Lower lobe of right lung (tissue), 2 donors: ENCODE measurements at regions not wholly inside any gene's neighbourhood (a gene's known extent, or its start where the extent isn't known, plus 50 kb on each side); places are given as distances from the start of the nearest gene placed in this dataset.

Experiments
- ATAC-seq, 2 donors: fragments of 200-7000 bp; cut with Tn5 transposase; one replicate each; pipeline ENCODE4 v1.9.1; 2020 to 2022; ENCODE audit warnings: mild to moderate bottlenecking in 2 of 2, moderate library complexity in 2 of 2
- DNase-seq: peaks from one replicate; pipeline ENCODE4 v3.0.0-alpha.2; 2020
- H3K27ac ChIP-seq: fragments of 200-600 bp; one replicate; pipeline ENCODE4 v1.8.0; 2022
- H3K27me3 ChIP-seq: fragments of 200-600 bp; one replicate; pipeline ENCODE4 v1.8.0; 2022; ENCODE audit warnings: low read depth
- H3K36me3 ChIP-seq: fragments of 200-600 bp; one replicate; pipeline ENCODE4 v1.8.0; 2022; ENCODE audit warnings: mild to moderate bottlenecking
- H3K4me1 ChIP-seq: fragments of 200-600 bp; one replicate; pipeline ENCODE4 v1.8.0; 2022
- H3K4me3 ChIP-seq: fragments of 200-600 bp; one replicate; pipeline ENCODE4 v1.8.0; 2022; ENCODE audit warnings: mild to moderate bottlenecking
- H3K9me3 ChIP-seq: fragments of 200-600 bp; one replicate; pipeline ENCODE4 v1.8.0; 2022
- intact Hi-C: fragments of 100-400 bp; cut with DNase I; formaldehyde crosslinking; loops from one replicate; pipeline ENCODE4 v1.11.0; 2022
- TF ChIP-seq, protein P1 (sequence below): fragments of 200-600 bp; IDR thresholded peaks from one replicate; pipeline ENCODE4 v1.8.0; 2022; ENCODE audit warnings: antibody characterized with exemption, mild to moderate bottlenecking
- donor health status: DM: no; HTN: yes; CAD: no; lungs with severe emphysema.

GRCh38 chr12:85367936-85368335 lies 87.9 kb downstream of the ALX1 start:
- H3K36me3 ChIP-seq: no peaks in the 10 kb centered on the region
- no peaks in the 10 kb centered on the region for H3K27me3 ChIP-seq
- H3K4me3 ChIP-seq: no peak overlapping the region
- TF ChIP-seq, protein P1, sequence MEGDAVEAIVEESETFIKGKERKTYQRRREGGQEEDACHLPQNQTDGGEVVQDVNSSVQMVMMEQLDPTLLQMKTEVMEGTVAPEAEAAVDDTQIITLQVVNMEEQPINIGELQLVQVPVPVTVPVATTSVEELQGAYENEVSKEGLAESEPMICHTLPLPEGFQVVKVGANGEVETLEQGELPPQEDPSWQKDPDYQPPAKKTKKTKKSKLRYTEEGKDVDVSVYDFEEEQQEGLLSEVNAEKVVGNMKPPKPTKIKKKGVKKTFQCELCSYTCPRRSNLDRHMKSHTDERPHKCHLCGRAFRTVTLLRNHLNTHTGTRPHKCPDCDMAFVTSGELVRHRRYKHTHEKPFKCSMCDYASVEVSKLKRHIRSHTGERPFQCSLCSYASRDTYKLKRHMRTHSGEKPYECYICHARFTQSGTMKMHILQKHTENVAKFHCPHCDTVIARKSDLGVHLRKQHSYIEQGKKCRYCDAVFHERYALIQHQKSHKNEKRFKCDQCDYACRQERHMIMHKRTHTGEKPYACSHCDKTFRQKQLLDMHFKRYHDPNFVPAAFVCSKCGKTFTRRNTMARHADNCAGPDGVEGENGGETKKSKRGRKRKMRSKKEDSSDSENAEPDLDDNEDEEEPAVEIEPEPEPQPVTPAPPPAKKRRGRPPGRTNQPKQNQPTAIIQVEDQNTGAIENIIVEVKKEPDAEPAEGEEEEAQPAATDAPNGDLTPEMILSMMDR: no peak
- no peak overlapping the region for H3K27ac ChIP-seq
- intact Hi-C loops: no loop called here
- H3K9me3 ChIP-seq: no peaks in the 10 kb centered on the region
- H3K4me1 ChIP-seq: no peaks in the 10 kb centered on the region
- DNase-seq (no peak), ATAC-seq (no peak)

GRCh38 chr12:85369365-85370154 lies 89.5 kb downstream of the ALX1 start:
- H3K4me3 ChIP-seq: no peak overlapping the region
- no peak for ATAC-seq
- no peaks in the 10 kb centered on the region for H3K4me1 ChIP-seq
- intact Hi-C loops: no loop called here
- H3K27me3 ChIP-seq: no peaks in the 10 kb centered on the region
- DNase-seq: no peak
- H3K36me3 ChIP-seq: no peaks in the 10 kb centered on the region
- H3K27ac ChIP-seq: no peak overlapping the region
- TF ChIP-seq, protein P1: no peak
- H3K9me3 ChIP-seq: no peaks in the 10 kb centered on the region

- TF ChIP-seq, protein P1: no peak
- Histone ChIP-seq H3K9me3 (no peaks in the 10 kb centered on the region), H3K4me1 (no peaks in the 10 kb centered on the region), H3K4me3 (no peak overlapping the region), H3K27me3 (no peaks in the 10 kb centered on the region), H3K36me3 (no peaks in the 10 kb centered on the region), H3K27ac (no peak overlapping the region)
- intact Hi-C loops: no loop called here
- ATAC-seq (no peak), DNase-seq (no peak)
Observed at GRCh38 chr12:85373045-85373444, 93.0 kb downstream of the ALX1 start.

DNA sequence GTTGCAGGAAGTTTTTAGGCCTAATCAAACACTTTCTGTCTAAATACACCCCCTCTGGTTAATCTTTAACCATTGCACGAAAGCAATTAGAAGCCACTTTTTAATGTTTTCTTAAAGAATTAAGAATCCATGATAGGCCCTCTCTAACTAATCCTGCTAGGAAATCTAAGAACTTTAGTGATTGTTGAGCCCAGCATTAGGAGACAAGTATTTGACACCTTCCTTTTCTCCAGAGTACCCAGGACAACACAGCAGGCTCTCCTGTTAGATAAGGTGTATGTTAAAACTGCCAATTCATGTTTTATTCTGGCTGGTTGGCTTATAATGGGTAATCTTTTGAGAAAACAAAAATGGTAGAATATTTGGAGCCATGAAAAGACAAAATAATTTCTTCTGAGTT lies 95.0 kb downstream of the ALX1 start:
- Histone ChIP-seq H3K27me3 (no peaks in the 10 kb centered on the region), H3K4me3 (no peak overlapping the region), H3K4me1 (no peaks in the 10 kb centered on the region), H3K36me3 (no peaks in the 10 kb centered on the region), H3K9me3 (no peaks in the 10 kb centered on the region), H3K27ac (no peak overlapping the region)
- TF ChIP-seq, protein P1: no peak
- no peak for DNase-seq
- no peak for ATAC-seq
- intact Hi-C loops: no loop called here

DNA sequence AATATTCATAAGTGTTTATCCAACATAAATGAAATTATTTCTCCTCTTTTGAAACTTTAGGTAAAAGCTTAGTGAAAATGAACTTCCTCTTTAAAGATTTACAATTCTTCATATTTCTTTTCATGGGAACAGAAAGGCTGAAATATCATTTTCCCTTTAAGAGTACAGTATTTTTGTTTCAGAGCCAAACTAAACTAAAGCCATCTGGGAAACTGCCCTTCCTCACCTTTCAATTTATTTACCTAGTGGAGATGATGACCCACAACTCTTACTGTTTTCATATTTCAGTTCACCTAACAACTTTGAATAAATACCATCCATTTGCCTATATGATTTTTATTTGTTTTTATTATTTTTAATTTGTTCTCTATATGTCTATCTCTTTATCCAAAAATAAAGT lies 105.4 kb downstream of the ALX1 start:
- Histone ChIP-seq H3K27me3 (no peaks in the 10 kb centered on the region), H3K4me3 (no peak overlapping the region), H3K4me1 (no peaks in the 10 kb centered on the region), H3K9me3 (no peaks in the 10 kb centered on the region), H3K36me3 (no peaks in the 10 kb centered on the region), H3K27ac (no peak overlapping the region)
- intact Hi-C loops: no loop called here
- DNase-seq: no peak
- TF ChIP-seq, protein P1: no peak
- ATAC-seq: no peak
